CD4-positive, alpha-beta T cell treated with Interferon gamma for 1 hour (primary cell): ENCODE measurements at regions not wholly inside any gene's neighbourhood (a gene's known extent, or its start where the extent isn't known, plus 50 kb on each side); places are given as distances from the start of the nearest gene placed in this dataset.

Experiments used
- DNase-seq: peaks from one replicate; pipeline ENCODE4 v3.0.0-alpha.2; 2020

DNA sequence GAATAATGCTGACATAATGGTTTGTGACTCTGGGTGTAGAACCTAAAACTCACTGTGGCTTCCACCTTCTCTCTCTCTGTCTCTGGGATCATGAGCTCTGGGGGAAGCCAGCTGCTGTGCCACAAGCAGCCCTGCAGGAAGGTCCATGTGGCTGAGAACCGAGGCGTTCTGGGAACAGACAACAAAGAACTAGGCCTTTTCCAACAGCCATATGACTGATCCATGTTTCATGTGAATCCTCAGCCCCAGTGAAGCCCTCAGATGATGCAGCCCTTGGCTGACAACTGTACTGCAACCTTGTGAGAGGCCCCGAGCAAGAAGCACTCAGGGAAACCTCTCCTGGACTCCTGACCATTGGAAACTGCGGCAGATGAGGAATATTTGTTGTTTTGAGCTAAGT is 56.6 kb downstream of the HLA-G start:
- DNase-seq: no peak

DNA sequence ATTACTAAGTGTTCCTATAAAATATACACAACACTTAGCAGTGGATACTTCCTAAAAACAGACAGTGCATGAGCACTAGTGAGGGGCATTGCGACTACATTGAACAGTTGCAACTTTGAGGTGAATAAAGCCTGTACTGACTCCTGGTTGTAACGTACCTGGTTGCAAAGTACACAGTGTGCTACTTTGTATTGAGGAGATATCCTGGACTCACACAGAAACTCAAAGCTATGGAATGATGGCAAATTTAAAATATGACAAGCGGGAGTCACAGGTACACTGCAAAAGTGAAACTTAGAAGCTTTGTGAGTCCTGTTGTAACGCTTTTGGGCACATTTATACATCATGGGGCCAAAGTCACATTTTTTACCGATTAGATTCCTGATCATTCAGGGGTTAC is 55.6 kb upstream of the HLA-A start:
- DNase-seq: no peak

- peak; percentile 79 for DNase-seq
Observed at GRCh38 chr6:29887330-29887818, 55.0 kb upstream of the HLA-A start.

DNA sequence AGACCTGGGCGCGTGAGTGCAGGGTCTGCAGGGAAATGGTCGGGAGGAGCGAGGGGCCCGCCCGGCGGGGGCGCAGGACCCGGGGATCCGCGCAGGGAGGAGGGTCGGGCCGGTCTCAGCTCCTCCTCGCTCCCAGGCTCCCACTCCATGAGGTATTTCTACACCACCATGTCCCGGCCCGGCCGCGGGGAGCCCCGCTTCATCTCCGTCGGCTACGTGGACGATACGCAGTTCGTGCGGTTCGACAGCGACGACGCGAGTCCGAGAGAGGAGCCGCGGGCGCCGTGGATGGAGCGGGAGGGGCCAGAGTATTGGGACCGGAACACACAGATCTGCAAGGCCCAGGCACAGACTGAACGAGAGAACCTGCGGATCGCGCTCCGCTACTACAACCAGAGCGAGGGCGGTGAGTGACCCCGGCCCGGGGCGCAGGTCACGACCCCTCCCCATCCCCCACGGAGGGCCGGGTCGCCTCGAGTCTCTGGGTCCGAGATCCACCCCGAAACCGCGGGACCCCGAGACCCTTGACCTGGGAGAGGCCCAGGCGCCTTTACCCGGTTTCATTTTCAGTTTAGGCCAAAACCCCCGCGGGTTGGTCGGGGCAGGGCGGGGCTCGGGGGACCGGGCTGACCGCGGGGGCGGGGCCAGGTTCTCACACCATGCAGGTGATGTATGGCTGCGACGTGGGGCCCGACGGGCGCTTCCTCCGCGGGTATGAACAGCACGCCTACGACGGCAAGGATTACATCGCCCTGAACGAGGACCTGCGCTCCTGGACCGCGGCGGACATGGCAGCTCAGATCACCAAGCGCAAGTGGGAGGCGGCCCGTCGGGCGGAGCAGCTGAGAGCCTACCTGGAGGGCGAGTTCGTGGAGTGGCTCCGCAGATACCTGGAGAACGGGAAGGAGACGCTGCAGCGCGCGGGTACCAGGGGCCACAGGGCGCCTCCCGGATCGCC is 54.2 kb upstream of the HLA-A start:
- DNase-seq: peak; percentile 90
